ENCODE measurements at regions not wholly inside any gene's neighbourhood (a gene's known extent, or its start where the extent isn't known, plus 50 kb on each side); places are given as distances from the start of the nearest gene placed in this dataset.

GRCh38 chr5:81883371-81883770 is 88.5 kb upstream of the ATG10 start:
- Histone ChIP-seq H3K36me3 (replicated peaks in 1 of 2; ENCODE audit: control extremely low read depth in 1 of 2, control insufficient read depth in 1 of 2, extremely low read depth in 1 of 2, insufficient read depth in 2 of 2, low read length in 1 of 2) (no peaks in the 10 kb centered on the region), H3K9me3 (ENCODE audit: control extremely low read depth in 1 of 3, control insufficient read depth in 2 of 3, insufficient read depth in 1 of 3, low read length in 2 of 3) (no peaks in the 10 kb centered on the region), H3K79me2 (ENCODE audit: control insufficient read depth, insufficient read depth, low read length) (no peaks in the 10 kb centered on the region), H3K4me1 (ENCODE audit: control insufficient read depth in 2 of 2, insufficient read depth in 2 of 2, low read length in 2 of 2) (no peaks in the 10 kb centered on the region), H3K4me3 (ENCODE audit: control extremely low read depth in 1 of 5, extremely low read depth in 1 of 5, insufficient read depth in 1 of 5, low read depth in 2 of 5, low read length in 4 of 5) (no peak overlapping the region), H4K20me1 (ENCODE audit: control insufficient read depth, insufficient read depth, low read length, poor library complexity, severe bottlenecking) (no peaks in the 10 kb centered on the region), H3K27me3 (replicated peaks in 1 of 4; ENCODE audit: control extremely low read depth in 1 of 4, control insufficient read depth in 3 of 4, insufficient read depth in 4 of 4, low read length in 3 of 4) (no peaks in the 10 kb centered on the region), H3K4me2 (replicated peaks; ENCODE audit: low read depth, low read length, poor library complexity, severe bottlenecking) (no peak overlapping the region), H2AFZ (ENCODE audit: insufficient read depth, low read depth, low read length, poor library complexity, severe bottlenecking) (no peak overlapping the region), H3K9ac (ENCODE audit: low read length) (no peak overlapping the region), H3K27ac (ENCODE audit: low read length in 2 of 2) (no peak overlapping the region)
- ChIA-PET POLR2A (no interaction called here), CTCF (interaction anchor here (0.6 kb wide), 1 partner anchor 373 kb away, joined by 3 read pairs; no protein-coding TSS in a partner anchor)
- no peak for ATAC-seq (ENCODE audit: low read depth)
- Mint-ChIP-seq H3K9me3 (ENCODE audit: insufficient read depth) (no peaks in the 10 kb centered on the region), H3K27me3 (peaks cover 8% of the 10 kb centered on the region), H3K4me3 (no peak overlapping the region), H3K27ac (no peak overlapping the region), H3K4me1 (no peaks in the 10 kb centered on the region)
- TF ChIP-seq CTCF (IDR thresholded peaks at IDR 0.05) = no peak
- TF ChIP-seq EZH2 (IDR thresholded peaks at IDR 0.05; ENCODE audit: borderline replicate concordance, insufficient read depth, low read depth, low read length, poor library complexity, severe bottlenecking) = no peak
- no peak for DNase-seq
- intact Hi-C loops (cut with micrococcal nuclease) = no loop called here
- 97% methylated on average over 4 of the region's 5 CpGs for WGBS (ENCODE audit: insufficient coverage)

GRCh38 chr5:81881595-81881994 is 90.2 kb upstream of the ATG10 start:
- intact Hi-C loops (cut with micrococcal nuclease) = no loop called here
- no peaks in the 10 kb centered on the region for H3K79me2 ChIP-seq (ENCODE audit: control insufficient read depth, insufficient read depth, low read length)
- DNase-seq (no peak), ATAC-seq (ENCODE audit: low read depth) (no peak)
- Mint-ChIP-seq H3K27me3 (peaks cover 4% of the 10 kb centered on the region), H3K27ac (no peak overlapping the region), H3K4me3 (no peak overlapping the region), H3K9me3 (ENCODE audit: insufficient read depth) (no peaks in the 10 kb centered on the region), H3K4me1 (no peaks in the 10 kb centered on the region)
- POLR2A ChIA-PET = no interaction called here
- no peaks in the 10 kb centered on the region for H3K9me3 ChIP-seq (ENCODE audit: control extremely low read depth in 1 of 3, control insufficient read depth in 2 of 3, insufficient read depth in 1 of 3, low read length in 2 of 3)
- no peaks in the 10 kb centered on the region for H3K36me3 ChIP-seq (replicated peaks in 1 of 2; ENCODE audit: control extremely low read depth in 1 of 2, control insufficient read depth in 1 of 2, extremely low read depth in 1 of 2, insufficient read depth in 2 of 2, low read length in 1 of 2)
- H3K9ac ChIP-seq (ENCODE audit: low read length) = no peak overlapping the region
- no peaks in the 10 kb centered on the region for H3K27me3 ChIP-seq (replicated peaks in 1 of 4; ENCODE audit: control extremely low read depth in 1 of 4, control insufficient read depth in 3 of 4, insufficient read depth in 4 of 4, low read length in 3 of 4)
- TF ChIP-seq EZH2 (IDR thresholded peaks at IDR 0.05; ENCODE audit: borderline replicate concordance, insufficient read depth, low read depth, low read length, poor library complexity, severe bottlenecking) (no peak), CTCF (IDR thresholded peaks at IDR 0.05) (no peak)
- H3K4me2 ChIP-seq (replicated peaks; ENCODE audit: low read depth, low read length, poor library complexity, severe bottlenecking) = no peak overlapping the region
- CTCF ChIA-PET = no interaction called here
- H2AFZ ChIP-seq (ENCODE audit: insufficient read depth, low read depth, low read length, poor library complexity, severe bottlenecking) = no peak overlapping the region
- 86% methylated on average over 1 of the region's 2 CpGs for WGBS (ENCODE audit: insufficient coverage)
- H3K27ac ChIP-seq (ENCODE audit: low read length in 2 of 2) = no peak overlapping the region
- no peaks in the 10 kb centered on the region for H3K4me1 ChIP-seq (ENCODE audit: control insufficient read depth in 2 of 2, insufficient read depth in 2 of 2, low read length in 2 of 2)
- no peaks in the 10 kb centered on the region for H4K20me1 ChIP-seq (ENCODE audit: control insufficient read depth, insufficient read depth, low read length, poor library complexity, severe bottlenecking)
- no peak overlapping the region for H3K4me3 ChIP-seq (ENCODE audit: control extremely low read depth in 1 of 5, extremely low read depth in 1 of 5, insufficient read depth in 1 of 5, low read depth in 2 of 5, low read length in 4 of 5)

All from B cell (primary cell).